Peyer's patch (tissue), 4 donors: ENCODE measurements at regions not wholly inside any gene's neighbourhood (a gene's known extent, or its start where the extent isn't known, plus 50 kb on each side); places are given as distances from the start of the nearest gene placed in this dataset.

Source experiments
- DNase-seq, 3 donors: peaks; one replicate each; pipeline ENCODE4 v3.0.0-alpha.2; 2017 to 2019
- H3K27ac ChIP-seq, 4 donors: fragments of 200-600 bp; sonication (generic); one replicate each; pipeline ENCODE4 v1.5.1; 2016 to 2019
- H3K27me3 ChIP-seq, 2 donors: fragments of 200-600 bp; sonication (generic); one replicate each; pipeline ENCODE4 v1.5.1; 2019
- H3K36me3 ChIP-seq, 3 donors: fragments of 200-600 bp; sonication (generic); one replicate each; pipeline ENCODE4 v1.5.1; 2016 to 2019
- H3K4me1 ChIP-seq, 4 donors: fragments of 200-600 bp; sonication (generic); one replicate each; pipeline ENCODE4 v1.5.1; 2016 to 2019
- H3K4me3 ChIP-seq, 4 donors: fragments of 200-600 bp; sonication (generic); 1 replicate in 3 of 4; 2 replicates in 1 of 4; pipeline ENCODE4 v1.5.1; 2016 to 2019; ENCODE audit warnings: mild to moderate bottlenecking in 1 of 4
- H3K9me3 ChIP-seq, 4 donors: fragments of 200-600 bp; sonication (generic); one replicate each; pipeline ENCODE4 v1.5.1; 2016 to 2019; ENCODE audit warnings: mild to moderate bottlenecking in 1 of 4
- CTCF ChIP-seq, 6 experiments: fragments of 450-650 bp in 4 of 6; fragments of 200-600 bp in 2 of 6; sonication (generic) in 1 of 6; IDR thresholded peaks; one replicate each; pipeline ENCODE4 v1.5.1; 2017 to 2019; ENCODE audit warnings: antibody characterized with exemption in 6 of 6, mild to moderate bottlenecking in 3 of 6, moderate library complexity in 1 of 6
- POLR2A ChIP-seq, 2 donors: fragments of 450-650 bp; IDR thresholded peaks; one replicate each; pipeline ENCODE4 v1.5.1; 2017; ENCODE audit warnings: antibody characterized with exemption in 2 of 2, mild to moderate bottlenecking in 2 of 2, moderate library complexity in 2 of 2

- Histone ChIP-seq H3K36me3 (no peaks in the 10 kb centered on the region), H3K4me3 (no peak overlapping the region), H3K27me3 (no peaks in the 10 kb centered on the region), H3K4me1 (no peaks in the 10 kb centered on the region), H3K27ac (no peak overlapping the region), H3K9me3 (peaks cover 0 to 15% (median 0%) of the 10 kb centered on the region in 4 donors)
- DNase-seq, result no peak
- TF ChIP-seq CTCF (IDR thresholded peaks at IDR 0.05) (no peak), POLR2A (IDR thresholded peaks at IDR 0.05) (no peak)
Observed at GRCh38 chr20:57076152-57076652, 190.2 kb downstream of the BMP7 start.

GRCh38 chr20:57076951-57077350, 189.5 kb downstream of the BMP7 start:
- no peak for TF ChIP-seq CTCF (IDR thresholded peaks at IDR 0.05)
- no peak for TF ChIP-seq POLR2A (IDR thresholded peaks at IDR 0.05)
- no peaks in the 10 kb centered on the region for H3K27me3 ChIP-seq
- H3K27ac ChIP-seq, result no peak overlapping the region
- DNase-seq, result no peak
- H3K4me3 ChIP-seq, result no peak overlapping the region
- H3K36me3 ChIP-seq, result no peaks in the 10 kb centered on the region
- H3K4me1 ChIP-seq, result no peaks in the 10 kb centered on the region
- peaks cover 0 to 15% (median 0%) of the 10 kb centered on the region in 4 donors for H3K9me3 ChIP-seq

- no peaks in the 10 kb centered on the region for H3K4me1 ChIP-seq
- no peak for TF ChIP-seq POLR2A (IDR thresholded peaks at IDR 0.05)
- TF ChIP-seq CTCF (IDR thresholded peaks at IDR 0.05), result no peak
Observed at GRCh38 chr20:57078116-57078515, 188.3 kb downstream of the BMP7 start.

GRCh38 chr20:57079031-57080005, 187.1 kb downstream of the BMP7 start:
- Histone ChIP-seq H3K4me1 (no peaks in the 10 kb centered on the region), H3K4me3 (no peak overlapping the region), H3K27me3 (no peaks in the 10 kb centered on the region), H3K27ac (no peak overlapping the region), H3K36me3 (no peaks in the 10 kb centered on the region), H3K9me3 (peaks cover 0 to 15% (median 0%) of the 10 kb centered on the region in 4 donors)
- TF ChIP-seq POLR2A (IDR thresholded peaks at IDR 0.05), result no peak
- TF ChIP-seq CTCF (IDR thresholded peaks at IDR 0.05), result no peak
- no peak for DNase-seq

More at GRCh38 chr20:57078116-57078515, 188.3 kb downstream of the BMP7 start:
- Histone ChIP-seq H3K27me3 (no peaks in the 10 kb centered on the region), H3K9me3 (peaks cover 0 to 15% (median 0%) of the 10 kb centered on the region in 4 donors), H3K27ac (no peak overlapping the region), H3K4me3 (no peak overlapping the region), H3K36me3 (no peaks in the 10 kb centered on the region)
- no peak for DNase-seq

GRCh38 chr20:57080796-57081195, 185.6 kb downstream of the BMP7 start:
- H3K36me3 ChIP-seq, result no peaks in the 10 kb centered on the region
- H3K4me1 ChIP-seq, result no peaks in the 10 kb centered on the region
- H3K27me3 ChIP-seq, result no peaks in the 10 kb centered on the region
- H3K27ac ChIP-seq, result no peak overlapping the region
- DNase-seq, result no peak
- TF ChIP-seq CTCF (IDR thresholded peaks at IDR 0.05) (no peak), POLR2A (IDR thresholded peaks at IDR 0.05) (no peak)
- H3K4me3 ChIP-seq, result no peak overlapping the region
- H3K9me3 ChIP-seq, result peaks cover 0 to 15% (median 0%) of the 10 kb centered on the region in 4 donors
